OCI-LY7 (cell line): ENCODE measurements at regions not wholly inside any gene's neighbourhood (a gene's known extent, or its start where the extent isn't known, plus 50 kb on each side); places are given as distances from the start of the nearest gene placed in this dataset.

ENCODE experiments used
- BruUV-seq: library from RNA; stranded (reverse); fragments of 400-500 nt; replicated peaks from 2 replicates; lab custom pipeline; 2021; lab: Mats Ljungman, UMichigan
- CTCF ChIA-PET: fragments of 300-600 bp; sonication (Branson Sonifier 250); formaldehyde crosslinking; loops from one replicate; lab custom pipeline; 2022; ENCODE audit warnings: antibody characterized with exemption; ENCODE audit not compliant: unreplicated experiment; lab: Charles Lee
- POLR2A ChIA-PET: fragments of 300-600 bp; sonication (Branson Sonifier 250); formaldehyde crosslinking; loops from one replicate; lab custom pipeline; 2022; ENCODE audit warnings: antibody characterized with exemption; lab: Charles Lee
- DNase-seq: peaks from one replicate; pipeline ENCODE4 v3.0.0-alpha.2; 2015; ENCODE audit warnings: low spot score
- H2AFZ ChIP-seq: fragments of 200-600 bp; sonication (generic), shearing (Covaris generic); 2 replicates; pipeline ENCODE4 v1.6.1; 2014; ENCODE audit warnings: mild to moderate bottlenecking, antibody characterized with exemption, low read length, moderate library complexity
- H3K27ac ChIP-seq: fragments of 200-600 bp; sonication (generic); 2 replicates; pipeline ENCODE4 v1.5.1; 2014; ENCODE audit warnings: mixed run types, low read depth, mild to moderate bottlenecking, moderate library complexity, low read length, inconsistent platforms; ENCODE audit not compliant: poor library complexity, severe bottlenecking
- H3K36me3 ChIP-seq: fragments of 200-600 bp; sonication (generic); 2 replicates; pipeline ENCODE4 v1.6.1; 2014; ENCODE audit warnings: mild to moderate bottlenecking, antibody characterized with exemption, low read length, moderate library complexity, mixed read lengths; ENCODE audit not compliant: insufficient read depth
- H3K4me1 ChIP-seq: fragments of 200-600 bp; sonication (generic); 2 replicates; pipeline ENCODE4 v1.5.1; 2014; ENCODE audit warnings: mild to moderate bottlenecking, low read length; ENCODE audit not compliant: insufficient read depth, poor library complexity, severe bottlenecking
- H3K4me2 ChIP-seq: fragments of 200-600 bp; sonication (generic); 2 replicates; pipeline ENCODE4 v1.6.1; 2014; ENCODE audit warnings: mild to moderate bottlenecking, low read length
- H3K4me3 ChIP-seq: fragments of 200-600 bp; sonication (generic); 2 replicates; pipeline ENCODE4 v1.5.1; 2014; ENCODE audit warnings: mild to moderate bottlenecking, low read depth, low read length; ENCODE audit not compliant: poor library complexity, severe bottlenecking
- H3K79me2 ChIP-seq: fragments of 200-600 bp; sonication (generic); 2 replicates; pipeline ENCODE4 v1.6.1; 2016; ENCODE audit warnings: low read depth, mild to moderate bottlenecking, low read length, moderate library complexity, mixed read lengths; ENCODE audit not compliant: insufficient read depth
- H3K9me2 ChIP-seq: fragments of 200-600 bp; sonication (generic); 2 replicates; pipeline ENCODE4 v1.6.1; 2016; ENCODE audit warnings: mild to moderate bottlenecking, low read length, mixed read lengths; ENCODE audit not compliant: insufficient read depth
- H3K9me3 ChIP-seq: fragments of 200-600 bp; sonication (generic); 2 replicates; pipeline ENCODE4 v1.6.1; 2014; ENCODE audit warnings: mild to moderate bottlenecking, mixed run types, low read length, mixed read lengths
- H4K20me1 ChIP-seq: fragments of 200-600 bp; sonication (generic); 2 replicates; pipeline ENCODE4 v1.6.1; 2014; ENCODE audit warnings: mild to moderate bottlenecking, antibody characterized with exemption, low read length, moderate library complexity, mixed read lengths; ENCODE audit not compliant: insufficient read depth
- CTCF ChIP-seq: fragments of 200-600 bp; sonication (generic); conservative IDR thresholded peaks from 2 replicates; pipeline ENCODE4 v1.5.1; 2014; ENCODE audit warnings: mild to moderate bottlenecking, antibody characterized with exemption, low read length, moderate library complexity, mixed read lengths
- EZH2phosphoT487 ChIP-seq: fragments of 200-600 bp; sonication (generic); IDR thresholded peaks from 2 replicates; pipeline ENCODE4 v1.6.1; 2018; ENCODE audit warnings: low read depth, borderline replicate concordance, mild to moderate bottlenecking, mixed run types, antibody characterized with exemption, low read length, moderate library complexity, mixed read lengths
- intact Hi-C: fragments of 100-400 bp; cut with micrococcal nuclease; formaldehyde crosslinking; loops from one replicate; pipeline ENCODE4 v1.10.0; 2022; ENCODE audit not compliant: unreplicated experiment

GRCh38 chr13:52969373-52969772, 59.2 kb upstream of the OLFM4 start:
- intact Hi-C loops = loop anchor here (2.0 to 10.0 kb wide), 4 partner anchors 73 to 735 kb away; no protein-coding TSS in a partner anchor
- BruUV-seq = no TSS peak
- Histone ChIP-seq H3K4me2 (no peak overlapping the region), H3K36me3 (no peaks in the 10 kb centered on the region), H3K9me3 (no peaks in the 10 kb centered on the region), H3K27ac (no peak overlapping the region), H3K79me2 (no peaks in the 10 kb centered on the region), H4K20me1 (no peaks in the 10 kb centered on the region), H3K9me2 (no peaks in the 10 kb centered on the region), H2AFZ (no peak overlapping the region), H3K4me3 (no peak overlapping the region), H3K4me1 (no peaks in the 10 kb centered on the region)
- POLR2A ChIA-PET = interaction anchor here (0.7 to 1.2 kb wide), 2 partner anchors 39 to 144 kb away, joined by 3 read pairs; no protein-coding TSS in a partner anchor
- DNase-seq = no peak
- CTCF ChIA-PET = no interaction called here
- TF ChIP-seq EZH2phosphoT487 (no peak), CTCF (no peak)

- Histone ChIP-seq H2AFZ (no peak overlapping the region), H3K4me1 (no peaks in the 10 kb centered on the region), H3K36me3 (no peaks in the 10 kb centered on the region), H3K4me2 (no peak overlapping the region), H3K79me2 (no peaks in the 10 kb centered on the region), H3K9me3 (no peaks in the 10 kb centered on the region), H3K4me3 (no peak overlapping the region), H3K27ac (no peak overlapping the region), H4K20me1 (no peaks in the 10 kb centered on the region), H3K9me2 (no peaks in the 10 kb centered on the region)
- TF ChIP-seq CTCF = peak; percentile 93
- TF ChIP-seq EZH2phosphoT487 = no peak
- intact Hi-C loops = loop anchor here (2.0 to 10.0 kb wide), 4 partner anchors 71 to 733 kb away; no protein-coding TSS in a partner anchor
- ChIA-PET POLR2A (interaction anchor here (0.7 to 1.2 kb wide), 3 partner anchors 38 to 101 kb away, joined by 3 to 4 read pairs (median 3); no protein-coding TSS in a partner anchor), CTCF (interaction anchor here (0.8 to 1.4 kb wide), 5 partner anchors 13 to 106 kb away, joined by 3 to 6 read pairs (median 5); no protein-coding TSS in a partner anchor)
- peak; percentile 74 for DNase-seq
- BruUV-seq = no TSS peak
Measured at GRCh38 chr13:52968074-52968700, 60.4 kb upstream of the OLFM4 start.

- Histone ChIP-seq H3K4me2 (no peak overlapping the region), H2AFZ (no peak overlapping the region), H3K79me2 (no peaks in the 10 kb centered on the region), H3K9me2 (no peaks in the 10 kb centered on the region), H3K9me3 (no peaks in the 10 kb centered on the region), H3K36me3 (no peaks in the 10 kb centered on the region), H3K4me3 (no peak overlapping the region), H3K27ac (no peak overlapping the region), H4K20me1 (no peaks in the 10 kb centered on the region), H3K4me1 (no peaks in the 10 kb centered on the region)
- DNase-seq = no peak
- CTCF ChIA-PET = no interaction called here
- intact Hi-C loops = loop anchor here (10.0 kb wide), 1 partner anchor 727 kb away; no protein-coding TSS in a partner anchor
- POLR2A ChIA-PET = interaction anchor here (0.6 kb wide), 1 partner anchor 364 kb away, joined by 3 read pairs; no protein-coding TSS in a partner anchor
- no TSS peak for BruUV-seq
- TF ChIP-seq EZH2phosphoT487 = no peak
- TF ChIP-seq CTCF = no peak
Measured at GRCh38 chr13:52961987-52962386, 66.6 kb upstream of the OLFM4 start.
